PC-3 (cell line): ENCODE measurements at regions not wholly inside any gene's neighbourhood (a gene's known extent, or its start where the extent isn't known, plus 50 kb on each side); places are given as distances from the start of the nearest gene placed in this dataset.

Experiments used
- ATAC-seq: fragments of 200-7000 bp; cut with Tn5 transposase; 2 replicates; pipeline ENCODE4 v1.9.1; 2020; ENCODE audit warnings: mild to moderate bottlenecking, moderate library complexity
- BruUV-seq: library from RNA; stranded (reverse); fragments of 400-500 nt; replicated peaks from 2 replicates; lab custom pipeline; 2021; lab: Mats Ljungman, UMichigan
- CTCF ChIA-PET: fragments of 300-600 bp; sonication (Branson Sonifier 250); formaldehyde crosslinking; loops from one replicate; lab custom pipeline; 2022; ENCODE audit warnings: antibody characterized with exemption; lab: Charles Lee
- POLR2A ChIA-PET: fragments of 300-600 bp; sonication (Branson Sonifier 250); formaldehyde crosslinking; loops from one replicate; lab custom pipeline; 2022; ENCODE audit warnings: antibody characterized with exemption; ENCODE audit not compliant: unreplicated experiment; lab: Charles Lee
- DNase-seq: peaks from one replicate; pipeline ENCODE4 v3.0.0-alpha.2; 2015
- H2AFZ ChIP-seq: fragments of 300-600 bp; sonication (generic); 2 replicates; pipeline ENCODE4 v1.6.0; 2016; ENCODE audit warnings: antibody characterized with exemption, low read length
- H3F3A ChIP-seq: fragments of 300-600 bp; sonication (generic); one replicate; pipeline ENCODE4 v1.6.0; 2017; ENCODE audit warnings: antibody characterized with exemption, low read length, control low read depth, mild to moderate bottlenecking; ENCODE audit not compliant: unreplicated experiment
- H3K27ac ChIP-seq: fragments of 300-600 bp; sonication (generic); 2 replicates; pipeline ENCODE4 v1.5.1; 2016; ENCODE audit warnings: mild to moderate bottlenecking, low read length
- H3K27me3 ChIP-seq: fragments of 300-600 bp; sonication (generic); 2 replicates; pipeline ENCODE4 v1.6.1; 2016; ENCODE audit warnings: low read length, mixed read lengths
- H3K36me3 ChIP-seq: fragments of 300-600 bp; sonication (generic); 2 replicates; pipeline ENCODE4 v1.6.1; 2016; ENCODE audit warnings: low read depth, mixed run types, low read length, mixed read lengths
- H3K4me1 ChIP-seq: fragments of 300-600 bp; sonication (generic); 2 replicates; pipeline ENCODE4 v1.5.1; 2016; ENCODE audit warnings: low read length; ENCODE audit not compliant: insufficient read depth
- H3K4me2 ChIP-seq: fragments of 300-600 bp; sonication (generic); 2 replicates; pipeline ENCODE4 v1.6.0; 2016; ENCODE audit warnings: low read length
- H3K4me3 ChIP-seq: fragments of 300-600 bp; sonication (generic); 2 replicates; pipeline ENCODE4 v1.5.1; 2016; ENCODE audit warnings: mild to moderate bottlenecking, low read length, mixed read lengths
- H3K79me2 ChIP-seq: fragments of 300-600 bp; sonication (generic); 2 replicates; pipeline ENCODE4 v1.6.1; 2017; ENCODE audit warnings: low read length, mixed read lengths
- H3K9ac ChIP-seq: fragments of 300-600 bp; sonication (generic); 2 replicates; pipeline ENCODE4 v1.6.0; 2016; ENCODE audit warnings: mild to moderate bottlenecking, low read length
- H3K9me2 ChIP-seq: fragments of 300-600 bp; sonication (generic); replicated peaks from 2 replicates; pipeline ENCODE4 v1.6.1; 2016; ENCODE audit warnings: mixed run types, low read length, mixed read lengths
- H3K9me3 ChIP-seq: fragments of 300-600 bp; sonication (generic); 2 replicates; pipeline ENCODE4 v1.6.1; 2016; ENCODE audit warnings: low read length, mixed read lengths
- H4K20me1 ChIP-seq: fragments of 300-600 bp; sonication (generic); 2 replicates; pipeline ENCODE4 v1.6.1; 2016; ENCODE audit warnings: low read length, mixed read lengths
- CTCF ChIP-seq: fragments of 300-600 bp; sonication (generic); conservative IDR thresholded peaks from 2 replicates; pipeline ENCODE4 v1.5.1; 2017; ENCODE audit warnings: antibody characterized with exemption, low read depth, mild to moderate bottlenecking, low read length
- EZH2 ChIP-seq: fragments of 300-600 bp; sonication (generic); IDR thresholded peaks from one replicate; pipeline ENCODE4 v1.6.1; 2017; ENCODE audit warnings: antibody characterized with exemption, mild to moderate bottlenecking, low read length; ENCODE audit not compliant: unreplicated experiment
- EZH2phosphoT487 ChIP-seq: fragments of 300-600 bp; sonication (generic); IDR thresholded peaks from 2 replicates; pipeline ENCODE4 v1.6.1; 2018; ENCODE audit warnings: mild to moderate bottlenecking, antibody characterized with exemption, low read length, borderline replicate concordance
- intact Hi-C: fragments of 100-400 bp; cut with micrococcal nuclease; formaldehyde crosslinking; loops from 2 replicates; pipeline ENCODE4 v1.9.0; 2023

- H3K9me3 ChIP-seq: no peaks in the 10 kb centered on the region
- no peaks in the 10 kb centered on the region for H3K4me1 ChIP-seq
- no peaks in the 10 kb centered on the region for H3K9me2 ChIP-seq
- BruUV-seq: no TSS peak
- H4K20me1 ChIP-seq: no peaks in the 10 kb centered on the region
- CTCF ChIA-PET: no interaction called here
- no peak overlapping the region for H3K4me2 ChIP-seq
- H3K36me3 ChIP-seq: no peaks in the 10 kb centered on the region
- intact Hi-C loops: no loop called here
- H3K9ac ChIP-seq: no peak overlapping the region
- H2AFZ ChIP-seq: no peak overlapping the region
- no peak overlapping the region for H3K27ac ChIP-seq
- DNase-seq: no peak
- no peak for ATAC-seq
- TF ChIP-seq EZH2phosphoT487: no peak
- no peak for TF ChIP-seq CTCF
- TF ChIP-seq EZH2: no peak
- H3K79me2 ChIP-seq: no peaks in the 10 kb centered on the region
- POLR2A ChIA-PET: no interaction called here
- no peaks in the 10 kb centered on the region for H3K27me3 ChIP-seq
- H3K4me3 ChIP-seq: no peak overlapping the region
- no peaks in the 10 kb centered on the region for H3F3A ChIP-seq
These were observed 167.8 kb downstream of the HNMT start for GRCh38 chr2:138132108-138132507.

GRCh38 chr2:138137949-138138348 lies 173.7 kb downstream of the HNMT start:
- POLR2A ChIA-PET: no interaction called here
- ATAC-seq (no peak), DNase-seq (no peak)
- H4K20me1 ChIP-seq: no peaks in the 10 kb centered on the region
- H3K79me2 ChIP-seq: no peaks in the 10 kb centered on the region
- BruUV-seq: no TSS peak
- no peaks in the 10 kb centered on the region for H3K27me3 ChIP-seq
- CTCF ChIA-PET: no interaction called here
- no peaks in the 10 kb centered on the region for H3K4me1 ChIP-seq
- no peak overlapping the region for H3K4me2 ChIP-seq
- no peak overlapping the region for H3K4me3 ChIP-seq
- no peaks in the 10 kb centered on the region for H3K9me2 ChIP-seq
- no peaks in the 10 kb centered on the region for H3K9me3 ChIP-seq
- no peaks in the 10 kb centered on the region for H3K36me3 ChIP-seq
- H3K9ac ChIP-seq: no peak overlapping the region
- intact Hi-C loops: no loop called here
- H3F3A ChIP-seq: no peaks in the 10 kb centered on the region
- no peak for TF ChIP-seq CTCF
- no peak for TF ChIP-seq EZH2
- TF ChIP-seq EZH2phosphoT487: no peak
- H3K27ac ChIP-seq: no peak overlapping the region
- H2AFZ ChIP-seq: no peak overlapping the region

- no peaks in the 10 kb centered on the region for H3K9me3 ChIP-seq
- ChIA-PET POLR2A (no interaction called here), CTCF (no interaction called here)
- TF ChIP-seq EZH2 (no peak), CTCF (no peak), EZH2phosphoT487 (no peak)
- no peak overlapping the region for H3K27ac ChIP-seq
- intact Hi-C loops: no loop called here
- H3K4me3 ChIP-seq: no peak overlapping the region
- H3F3A ChIP-seq: no peaks in the 10 kb centered on the region
- H3K4me2 ChIP-seq: no peak overlapping the region
- H3K36me3 ChIP-seq: no peaks in the 10 kb centered on the region
- H4K20me1 ChIP-seq: no peaks in the 10 kb centered on the region
- H3K9me2 ChIP-seq: no peaks in the 10 kb centered on the region
- no peaks in the 10 kb centered on the region for H3K27me3 ChIP-seq
- no TSS peak for BruUV-seq
- H3K4me1 ChIP-seq: no peaks in the 10 kb centered on the region
- no peak overlapping the region for H2AFZ ChIP-seq
- no peaks in the 10 kb centered on the region for H3K79me2 ChIP-seq
- no peak for ATAC-seq
- no peak overlapping the region for H3K9ac ChIP-seq
- no peak for DNase-seq
These were observed 183.5 kb downstream of the HNMT start for GRCh38 chr2:138147796-138148195.
